ENCODE measurements at regions not wholly inside any gene's neighbourhood (a gene's known extent, or its start where the extent isn't known, plus 50 kb on each side); places are given as distances from the start of the nearest gene placed in this dataset.
"Not testable (repeated sequence)": the region's sequence is repeated elsewhere in the genome, so short reads cannot be mapped to it uniquely, and the experiment has no call there.

DNA sequence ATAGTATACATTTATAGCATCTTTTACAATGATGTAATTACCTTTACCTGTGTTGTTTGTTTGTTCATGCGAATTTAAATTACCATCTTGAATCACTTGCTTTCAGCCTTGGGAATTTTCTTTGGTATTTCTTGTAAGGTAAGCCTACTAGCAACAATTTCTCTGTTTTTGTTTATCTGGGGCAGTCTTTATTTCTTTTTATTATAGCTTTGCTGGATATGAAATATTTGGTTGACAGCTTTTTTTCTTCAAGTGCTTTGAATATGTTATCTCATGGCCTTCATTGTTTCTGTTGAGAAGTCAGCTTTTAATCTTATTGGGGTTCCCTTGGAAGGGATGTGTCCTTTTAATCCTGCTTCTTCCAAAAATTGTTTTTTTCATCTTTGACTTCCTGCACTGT is 292.8 kb upstream of the EDA2R start:
- no peaks in the 10 kb centered on the region for H3K4me1 Mint-ChIP-seq (ENCODE audit: low read depth)
- H3K36me3 Mint-ChIP-seq (ENCODE audit: low read depth) = no peaks in the 10 kb centered on the region
- ChIA-PET CTCF (no interaction called here), POLR2A (no interaction called here)
- no peak overlapping the region for H3K4me3 Mint-ChIP-seq
- ATAC-seq (no peak), DNase-seq (no peak)
- intact Hi-C loops (cut with micrococcal nuclease) = no loop called here
- no peak overlapping the region for H3K27ac Mint-ChIP-seq
- no peaks in the 10 kb centered on the region for H3K27me3 Mint-ChIP-seq
- no peaks in the 10 kb centered on the region for H3K9me3 Mint-ChIP-seq
- TF ChIP-seq, protein P1, sequence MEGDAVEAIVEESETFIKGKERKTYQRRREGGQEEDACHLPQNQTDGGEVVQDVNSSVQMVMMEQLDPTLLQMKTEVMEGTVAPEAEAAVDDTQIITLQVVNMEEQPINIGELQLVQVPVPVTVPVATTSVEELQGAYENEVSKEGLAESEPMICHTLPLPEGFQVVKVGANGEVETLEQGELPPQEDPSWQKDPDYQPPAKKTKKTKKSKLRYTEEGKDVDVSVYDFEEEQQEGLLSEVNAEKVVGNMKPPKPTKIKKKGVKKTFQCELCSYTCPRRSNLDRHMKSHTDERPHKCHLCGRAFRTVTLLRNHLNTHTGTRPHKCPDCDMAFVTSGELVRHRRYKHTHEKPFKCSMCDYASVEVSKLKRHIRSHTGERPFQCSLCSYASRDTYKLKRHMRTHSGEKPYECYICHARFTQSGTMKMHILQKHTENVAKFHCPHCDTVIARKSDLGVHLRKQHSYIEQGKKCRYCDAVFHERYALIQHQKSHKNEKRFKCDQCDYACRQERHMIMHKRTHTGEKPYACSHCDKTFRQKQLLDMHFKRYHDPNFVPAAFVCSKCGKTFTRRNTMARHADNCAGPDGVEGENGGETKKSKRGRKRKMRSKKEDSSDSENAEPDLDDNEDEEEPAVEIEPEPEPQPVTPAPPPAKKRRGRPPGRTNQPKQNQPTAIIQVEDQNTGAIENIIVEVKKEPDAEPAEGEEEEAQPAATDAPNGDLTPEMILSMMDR (IDR thresholded peaks at IDR 0.05) = no peak

DNA sequence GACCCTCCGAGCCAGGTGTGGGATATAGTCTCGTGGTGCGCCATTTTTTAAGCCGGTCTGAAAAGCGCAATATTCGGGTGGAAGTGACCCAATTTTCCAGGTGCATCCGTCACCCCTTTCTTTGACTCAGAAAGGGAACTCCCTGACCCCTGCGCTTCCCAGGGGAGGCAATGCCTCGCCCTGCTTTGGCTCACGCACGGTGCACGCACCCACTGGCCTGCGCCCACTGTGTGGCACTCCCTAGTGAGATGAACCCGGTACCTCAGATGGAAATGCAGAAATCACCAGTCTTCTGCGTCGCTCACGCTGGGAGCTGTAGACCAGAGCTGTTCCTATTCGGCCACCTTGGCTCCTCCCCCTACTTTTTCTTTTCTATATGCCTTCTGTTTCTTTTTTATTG is 291.6 kb upstream of the EDA2R start:
- DNase-seq; POLR2A ChIA-PET; H3K4me3 Mint-ChIP-seq; H3K9me3 Mint-ChIP-seq; CTCF ChIA-PET; H3K36me3 Mint-ChIP-seq (ENCODE audit: low read depth); H3K27me3 Mint-ChIP-seq; H3K4me1 Mint-ChIP-seq (ENCODE audit: low read depth); H3K27ac Mint-ChIP-seq; intact Hi-C loops (cut with micrococcal nuclease); ATAC-seq: not testable (repeated sequence)

DNA sequence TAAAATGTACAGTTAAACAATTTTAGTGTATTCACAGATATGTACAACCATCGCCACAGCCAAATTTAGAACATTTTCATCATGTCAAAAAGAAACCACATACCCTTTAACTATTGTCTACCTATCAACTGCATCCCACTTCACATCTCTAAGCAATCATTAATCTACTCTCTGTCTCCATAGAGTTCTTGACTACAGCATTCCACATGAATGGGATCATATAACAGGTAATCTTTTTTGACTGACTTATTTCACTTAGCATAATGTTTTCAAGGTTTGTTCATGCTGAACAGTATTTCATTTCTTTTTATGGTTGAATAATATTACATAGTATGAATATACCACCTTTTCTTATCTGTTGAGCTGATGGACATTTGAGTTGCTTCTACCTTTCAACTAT is 281.4 kb upstream of the EDA2R start:
- Mint-ChIP-seq H3K4me3 (no peak overlapping the region), H3K9me3 (no peaks in the 10 kb centered on the region), H3K36me3 (ENCODE audit: low read depth) (no peaks in the 10 kb centered on the region), H3K4me1 (ENCODE audit: low read depth) (no peaks in the 10 kb centered on the region), H3K27ac (no peak overlapping the region), H3K27me3 (no peaks in the 10 kb centered on the region)
- intact Hi-C loops (cut with micrococcal nuclease) = no loop called here
- no peak for ATAC-seq
- ChIA-PET CTCF (no interaction called here), POLR2A (no interaction called here)
- TF ChIP-seq, protein P1 (IDR thresholded peaks at IDR 0.05) = no peak
- DNase-seq = no peak

DNA sequence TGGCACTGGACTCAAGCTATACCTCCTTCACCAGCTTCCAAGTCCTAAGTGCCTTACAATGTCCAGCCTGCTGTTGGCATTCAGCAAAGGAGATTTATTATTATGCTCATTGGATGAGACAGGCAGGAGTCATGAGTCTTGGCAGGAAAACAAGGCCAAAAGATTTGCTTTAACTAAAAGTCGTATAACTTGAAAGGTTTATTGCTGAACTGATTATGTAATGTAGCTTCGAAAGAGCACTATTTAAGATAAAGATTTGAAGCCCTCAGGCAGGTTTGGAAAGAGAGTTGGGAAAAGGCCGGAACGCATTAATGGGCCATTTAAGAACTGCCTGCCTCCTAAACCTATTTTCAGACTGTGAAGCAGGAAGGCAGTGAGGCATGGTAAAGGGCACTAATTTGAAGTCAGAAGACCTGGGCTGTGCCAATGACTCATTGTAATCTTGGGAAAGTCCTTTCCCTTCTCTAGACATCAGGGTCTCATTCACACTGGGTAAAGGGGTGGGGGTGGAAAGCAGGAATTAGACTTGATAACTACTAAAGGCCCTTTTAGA is 280.5 kb upstream of the EDA2R start:
- H3K9me3 Mint-ChIP-seq = peaks cover 1% of the 10 kb centered on the region
- CTCF ChIA-PET = no interaction called here
- intact Hi-C loops (cut with micrococcal nuclease) = no loop called here
- H3K4me1 Mint-ChIP-seq (ENCODE audit: low read depth) = no peaks in the 10 kb centered on the region
- TF ChIP-seq, protein P1 (IDR thresholded peaks at IDR 0.05) = no peak
- H3K4me3 Mint-ChIP-seq = no peak overlapping the region
- POLR2A ChIA-PET = no interaction called here
- DNase-seq (no peak), ATAC-seq (no peak)
- H3K27ac Mint-ChIP-seq = no peak overlapping the region
- H3K36me3 Mint-ChIP-seq (ENCODE audit: low read depth) = no peaks in the 10 kb centered on the region
- no peaks in the 10 kb centered on the region for H3K27me3 Mint-ChIP-seq

GRCh38 chrX:66918511-66918910 is 279.6 kb upstream of the EDA2R start:
- no peak for DNase-seq
- Mint-ChIP-seq H3K4me3 (no peak overlapping the region), H3K4me1 (ENCODE audit: low read depth) (no peaks in the 10 kb centered on the region), H3K36me3 (ENCODE audit: low read depth) (no peaks in the 10 kb centered on the region), H3K27me3 (no peaks in the 10 kb centered on the region), H3K9me3 (peaks cover 1% of the 10 kb centered on the region), H3K27ac (no peak overlapping the region)
- ChIA-PET POLR2A (no interaction called here), CTCF (no interaction called here)
- intact Hi-C loops (cut with micrococcal nuclease) = no loop called here
- no peak for ATAC-seq
- TF ChIP-seq, protein P1 (IDR thresholded peaks at IDR 0.05) = no peak

DNA sequence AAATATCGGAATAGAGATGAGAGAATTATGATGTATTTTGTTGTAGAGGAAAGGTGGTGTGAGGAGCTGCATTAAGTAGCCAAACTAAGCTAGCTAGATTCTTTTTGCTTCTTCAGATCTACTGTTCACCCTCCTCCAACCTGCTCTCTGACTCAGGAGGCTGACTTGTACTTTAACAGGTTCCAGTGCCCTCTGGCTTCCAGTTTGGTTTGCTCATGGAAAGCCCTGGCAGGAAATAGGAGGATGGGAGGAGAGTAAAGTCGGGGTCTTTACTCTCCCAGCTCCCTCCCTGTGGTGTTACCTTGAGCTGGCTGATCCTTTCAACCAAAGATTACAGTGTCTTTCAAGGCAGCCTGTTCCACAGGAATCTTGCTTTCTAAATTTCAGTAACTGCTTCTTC is 277.0 kb upstream of the EDA2R start:
- ATAC-seq (no peak), DNase-seq (no peak)
- no peaks in the 10 kb centered on the region for H3K27me3 Mint-ChIP-seq
- H3K27ac Mint-ChIP-seq = no peak overlapping the region
- ChIA-PET CTCF (no interaction called here), POLR2A (no interaction called here)
- H3K36me3 Mint-ChIP-seq (ENCODE audit: low read depth) = no peaks in the 10 kb centered on the region
- TF ChIP-seq, protein P1 (IDR thresholded peaks at IDR 0.05) = no peak
- intact Hi-C loops (cut with micrococcal nuclease) = no loop called here
- no peaks in the 10 kb centered on the region for H3K4me1 Mint-ChIP-seq (ENCODE audit: low read depth)
- H3K4me3 Mint-ChIP-seq = no peak overlapping the region
- H3K9me3 Mint-ChIP-seq = peaks cover 1% of the 10 kb centered on the region
